ENCODE measurements at regions not wholly inside any gene's neighbourhood (a gene's known extent, or its start where the extent isn't known, plus 50 kb on each side); places are given as distances from the start of the nearest gene placed in this dataset.
"Not testable (repeated sequence)": the region's sequence is repeated elsewhere in the genome, so short reads cannot be mapped to it uniquely, and the experiment has no call there.

DNA sequence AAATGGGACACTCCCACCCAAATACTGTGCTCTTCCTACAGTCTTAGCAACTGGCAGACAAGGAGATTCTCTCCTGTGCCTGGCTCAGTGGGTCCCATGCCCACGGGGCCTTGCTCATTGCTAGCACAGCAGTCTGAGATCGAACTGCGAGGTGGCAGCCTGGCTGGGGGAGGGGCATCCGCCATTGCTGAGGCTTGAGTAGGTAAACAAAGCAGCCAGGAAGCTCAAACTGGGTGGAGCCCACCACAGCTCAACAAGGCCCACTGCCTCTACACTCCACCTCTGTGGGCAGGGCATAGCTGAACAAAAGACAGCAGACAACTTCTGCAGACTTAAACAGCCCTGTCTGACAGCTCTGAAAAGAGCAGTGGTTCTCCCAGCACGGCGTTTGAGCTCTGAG, 174.8 kb downstream of the COL12A1 start:
- not testable (repeated sequence) for H3K4me3 ChIP-seq (ENCODE audit: low read length); H3K9me3 ChIP-seq (ENCODE audit: insufficient read depth, low read depth, low read length); H3K9ac ChIP-seq (ENCODE audit: low read depth, low read length); H3K36me3 ChIP-seq (ENCODE audit: insufficient read depth, low read depth, low read length); H3K27ac ChIP-seq (ENCODE audit: low read length); H3K4me1 ChIP-seq (ENCODE audit: insufficient read depth, low read length); H3K27me3 ChIP-seq (ENCODE audit: insufficient read depth, low read length)

DNA sequence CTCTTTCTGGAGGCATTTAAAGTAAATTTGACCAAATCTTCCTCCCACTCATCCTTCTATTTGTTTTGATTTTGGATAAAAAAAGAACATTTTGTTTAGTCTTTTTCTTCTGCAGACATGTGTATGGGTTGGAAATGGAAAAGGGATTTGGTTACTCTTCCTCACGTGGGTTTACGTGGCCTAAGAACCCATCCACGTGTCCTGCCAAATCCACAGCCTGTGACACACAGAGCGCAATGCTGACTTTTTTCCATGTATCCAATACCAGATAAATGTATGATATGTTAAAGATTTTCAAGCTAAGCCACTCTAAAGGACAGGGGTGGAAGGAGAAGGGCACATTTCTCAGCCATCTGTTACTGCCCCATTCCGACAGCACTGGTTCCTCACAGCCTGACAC, 176.5 kb downstream of the COL12A1 start:
- Histone ChIP-seq H3K4me1 (ENCODE audit: insufficient read depth, low read length) (no peaks in the 10 kb centered on the region), H3K36me3 (ENCODE audit: insufficient read depth, low read depth, low read length) (no peaks in the 10 kb centered on the region), H3K9me3 (ENCODE audit: insufficient read depth, low read depth, low read length) (no peaks in the 10 kb centered on the region), H3K27ac (ENCODE audit: low read length) (no peak overlapping the region), H3K27me3 (ENCODE audit: insufficient read depth, low read length) (no peaks in the 10 kb centered on the region), H3K9ac (ENCODE audit: low read depth, low read length) (no peak overlapping the region), H3K4me3 (ENCODE audit: low read length) (no peak overlapping the region)

DNA sequence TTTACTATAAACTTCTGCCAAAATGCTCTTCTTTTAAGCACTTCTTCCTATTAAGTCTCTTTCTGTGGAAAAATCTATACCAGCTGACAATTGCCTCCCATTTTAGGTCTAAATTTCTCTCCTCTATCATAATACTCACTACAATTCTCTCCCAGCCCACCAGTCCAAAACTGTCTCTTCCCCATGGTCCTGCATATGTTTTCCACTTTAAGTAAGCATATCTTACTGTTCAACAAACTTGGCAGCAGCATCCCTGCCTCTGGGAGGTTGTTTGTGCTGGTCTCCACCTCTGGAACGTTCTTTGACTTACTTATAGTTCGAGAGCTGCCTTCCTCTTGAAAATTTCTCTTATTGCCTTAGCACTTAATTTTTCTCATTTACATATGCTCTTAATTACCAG, 180.5 kb downstream of the COL12A1 start:
- no peaks in the 10 kb centered on the region for H3K36me3 ChIP-seq (ENCODE audit: insufficient read depth, low read depth, low read length)
- no peak overlapping the region for H3K9ac ChIP-seq (ENCODE audit: low read depth, low read length)

DNA sequence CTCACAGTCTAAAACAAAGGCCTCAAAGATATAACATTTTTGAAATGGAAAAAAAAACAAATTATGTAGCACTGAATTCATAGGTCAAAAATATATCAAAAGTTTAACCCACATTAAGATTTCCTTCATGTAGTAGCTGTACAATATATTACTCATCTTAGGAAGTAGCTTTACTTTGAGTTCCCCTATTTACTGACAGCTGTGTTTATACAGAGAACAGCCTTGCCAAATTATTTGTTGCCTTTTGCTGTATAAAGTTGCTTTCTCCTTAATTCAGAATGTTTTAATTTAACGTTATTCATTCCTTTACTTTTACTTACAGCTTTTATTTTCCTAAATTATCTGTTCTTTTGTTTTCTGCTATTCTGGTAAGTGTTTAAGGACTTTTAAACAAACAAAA, 181.0 kb downstream of the COL12A1 start:
- Histone ChIP-seq H3K36me3 (ENCODE audit: insufficient read depth, low read depth, low read length) (no peaks in the 10 kb centered on the region), H3K27me3 (ENCODE audit: insufficient read depth, low read length) (no peaks in the 10 kb centered on the region), H3K4me3 (ENCODE audit: low read length) (no peak overlapping the region), H3K9ac (ENCODE audit: low read depth, low read length) (no peak overlapping the region), H3K4me1 (ENCODE audit: insufficient read depth, low read length) (no peaks in the 10 kb centered on the region), H3K27ac (ENCODE audit: low read length) (no peak overlapping the region), H3K9me3 (ENCODE audit: insufficient read depth, low read depth, low read length) (no peaks in the 10 kb centered on the region)

More for the DNA sequence above, 180.5 kb downstream of the COL12A1 start:
- Histone ChIP-seq H3K4me3 (ENCODE audit: low read length) (no peak overlapping the region), H3K27ac (ENCODE audit: low read length) (no peak overlapping the region), H3K4me1 (ENCODE audit: insufficient read depth, low read length) (no peaks in the 10 kb centered on the region), H3K9me3 (ENCODE audit: insufficient read depth, low read depth, low read length) (no peaks in the 10 kb centered on the region), H3K27me3 (ENCODE audit: insufficient read depth, low read length) (no peaks in the 10 kb centered on the region)

DNA sequence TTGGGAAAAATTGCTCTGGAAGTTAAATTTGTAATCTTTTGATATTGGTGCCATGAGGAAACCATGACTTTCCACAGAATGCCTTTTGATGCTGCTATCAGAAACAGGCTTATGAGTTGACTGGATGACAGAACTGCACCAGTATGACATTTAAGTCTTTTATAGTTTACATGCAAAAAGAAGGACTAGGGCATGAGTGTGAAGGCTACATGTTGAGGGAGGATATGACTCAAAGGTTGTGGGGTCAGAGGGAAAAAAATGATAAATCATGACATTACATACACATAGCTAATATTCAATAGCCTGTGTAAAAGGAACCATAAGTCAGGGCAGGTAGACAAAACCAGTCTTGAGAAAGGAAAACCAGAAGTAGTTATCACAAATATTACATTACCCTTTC, 182.2 kb downstream of the COL12A1 start:
- no peaks in the 10 kb centered on the region for H3K9me3 ChIP-seq (ENCODE audit: insufficient read depth, low read depth, low read length)
- H3K36me3 ChIP-seq (ENCODE audit: insufficient read depth, low read depth, low read length): no peaks in the 10 kb centered on the region
- no peak overlapping the region for H3K9ac ChIP-seq (ENCODE audit: low read depth, low read length)
- no peaks in the 10 kb centered on the region for H3K27me3 ChIP-seq (ENCODE audit: insufficient read depth, low read length)
- H3K4me3 ChIP-seq (ENCODE audit: low read length): no peak overlapping the region
- H3K4me1 ChIP-seq (ENCODE audit: insufficient read depth, low read length): no peaks in the 10 kb centered on the region
- H3K27ac ChIP-seq (ENCODE audit: low read length): no peak overlapping the region

DNA sequence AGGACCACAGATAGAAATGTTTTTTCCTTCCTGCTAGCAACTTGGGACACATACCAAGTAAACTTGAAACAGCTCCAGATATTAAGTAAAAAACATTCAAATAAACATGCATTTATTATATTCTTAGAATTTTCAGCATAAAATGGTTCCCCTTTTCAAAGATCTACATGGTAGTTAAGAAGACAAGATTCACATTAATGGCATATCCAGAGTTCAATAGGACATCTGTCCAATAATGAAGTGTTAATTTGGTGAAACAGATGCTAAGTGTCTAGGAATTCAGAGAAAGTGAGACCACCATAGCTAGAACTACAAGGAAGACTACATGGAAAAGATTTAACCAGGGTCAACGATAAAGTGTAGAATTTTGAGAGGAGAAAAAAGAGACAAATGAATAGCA, 184.9 kb downstream of the COL12A1 start:
- Histone ChIP-seq H3K27me3 (ENCODE audit: insufficient read depth, low read length) (no peaks in the 10 kb centered on the region), H3K4me1 (ENCODE audit: insufficient read depth, low read length) (no peaks in the 10 kb centered on the region), H3K4me3 (ENCODE audit: low read length) (no peak overlapping the region), H3K9me3 (ENCODE audit: insufficient read depth, low read depth, low read length) (no peaks in the 10 kb centered on the region), H3K36me3 (ENCODE audit: insufficient read depth, low read depth, low read length) (no peaks in the 10 kb centered on the region), H3K27ac (ENCODE audit: low read length) (no peak overlapping the region), H3K9ac (ENCODE audit: low read depth, low read length) (no peak overlapping the region)

DNA sequence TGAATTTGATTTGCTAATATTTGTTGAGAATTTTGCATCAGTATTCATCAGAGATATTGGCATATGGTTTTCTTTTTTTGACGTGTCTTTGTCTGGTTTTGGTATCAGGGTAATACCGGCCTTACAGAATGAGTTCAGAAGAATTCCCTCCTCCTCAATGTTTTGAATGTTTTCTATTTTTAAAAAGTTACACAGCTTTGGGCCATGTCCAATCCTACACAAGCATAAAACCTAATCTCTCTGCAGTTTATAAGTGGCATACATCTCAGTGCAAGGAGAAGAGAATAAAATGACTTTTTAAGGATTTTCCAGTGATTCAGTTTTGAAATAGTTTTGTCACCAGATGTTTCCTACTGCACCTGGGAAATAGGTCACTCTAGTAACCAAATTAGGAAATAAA, 185.5 kb downstream of the COL12A1 start:
- Histone ChIP-seq H3K9ac (ENCODE audit: low read depth, low read length) (no peak overlapping the region), H3K4me1 (ENCODE audit: insufficient read depth, low read length) (no peaks in the 10 kb centered on the region), H3K9me3 (ENCODE audit: insufficient read depth, low read depth, low read length) (no peaks in the 10 kb centered on the region), H3K27me3 (ENCODE audit: insufficient read depth, low read length) (no peaks in the 10 kb centered on the region), H3K27ac (ENCODE audit: low read length) (no peak overlapping the region), H3K36me3 (ENCODE audit: insufficient read depth, low read depth, low read length) (no peaks in the 10 kb centered on the region), H3K4me3 (ENCODE audit: low read length) (no peak overlapping the region)

DNA sequence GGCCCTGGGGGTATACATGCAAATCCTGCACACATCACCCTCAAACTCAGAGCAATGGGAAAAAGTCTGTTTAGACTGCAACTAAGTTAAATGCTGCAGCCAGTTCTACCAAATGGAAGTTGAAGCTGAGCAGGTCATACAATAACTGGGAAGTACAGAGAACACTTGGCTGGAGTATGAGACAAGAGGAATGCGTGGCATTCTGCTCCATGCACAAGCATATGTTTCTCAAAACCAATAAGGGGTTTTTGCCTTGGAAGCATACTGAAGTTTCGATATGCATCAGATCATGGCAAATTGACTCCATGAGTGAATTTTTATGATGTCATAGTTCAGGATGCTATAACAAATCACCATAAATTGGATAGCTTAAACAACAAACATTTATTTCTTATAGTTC, 193.8 kb downstream of the COL12A1 start:
- H3K36me3 ChIP-seq (ENCODE audit: insufficient read depth, low read depth, low read length): no peaks in the 10 kb centered on the region
- no peak overlapping the region for H3K4me3 ChIP-seq (ENCODE audit: low read length)
- H3K9me3 ChIP-seq (ENCODE audit: insufficient read depth, low read depth, low read length): no peaks in the 10 kb centered on the region
- H3K27me3 ChIP-seq (ENCODE audit: insufficient read depth, low read length): no peaks in the 10 kb centered on the region
- no peak overlapping the region for H3K9ac ChIP-seq (ENCODE audit: low read depth, low read length)
- no peak overlapping the region for H3K27ac ChIP-seq (ENCODE audit: low read length)
- no peaks in the 10 kb centered on the region for H3K4me1 ChIP-seq (ENCODE audit: insufficient read depth, low read length)

DNA sequence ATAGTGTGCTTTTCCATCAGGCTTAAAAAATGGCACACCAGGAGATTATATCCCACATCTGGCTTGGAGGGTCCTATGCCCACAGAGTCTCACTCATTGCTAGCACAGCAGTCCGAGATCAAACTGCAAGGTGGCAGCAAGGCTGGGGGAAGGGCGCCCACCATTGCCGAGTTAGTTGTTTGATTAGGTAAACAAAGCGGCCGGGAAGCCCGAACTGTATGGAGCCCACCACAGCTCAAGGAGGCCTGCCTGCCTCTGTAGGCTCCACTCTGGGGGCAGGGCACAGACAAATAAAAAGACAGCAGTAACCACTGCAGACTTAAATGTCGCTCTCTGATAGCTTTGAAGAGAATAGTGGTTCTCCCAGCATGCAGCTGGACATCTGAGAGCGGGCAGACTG, 201.9 kb downstream of the COL12A1 start:
- not testable (repeated sequence) for H3K4me1 ChIP-seq (ENCODE audit: insufficient read depth, low read length); H3K4me3 ChIP-seq (ENCODE audit: low read length); H3K27ac ChIP-seq (ENCODE audit: low read length); H3K27me3 ChIP-seq (ENCODE audit: insufficient read depth, low read length); H3K36me3 ChIP-seq (ENCODE audit: insufficient read depth, low read depth, low read length); H3K9ac ChIP-seq (ENCODE audit: low read depth, low read length)
- peaks cover 12% of the 10 kb centered on the region for H3K9me3 ChIP-seq (ENCODE audit: insufficient read depth, low read depth, low read length)

DNA sequence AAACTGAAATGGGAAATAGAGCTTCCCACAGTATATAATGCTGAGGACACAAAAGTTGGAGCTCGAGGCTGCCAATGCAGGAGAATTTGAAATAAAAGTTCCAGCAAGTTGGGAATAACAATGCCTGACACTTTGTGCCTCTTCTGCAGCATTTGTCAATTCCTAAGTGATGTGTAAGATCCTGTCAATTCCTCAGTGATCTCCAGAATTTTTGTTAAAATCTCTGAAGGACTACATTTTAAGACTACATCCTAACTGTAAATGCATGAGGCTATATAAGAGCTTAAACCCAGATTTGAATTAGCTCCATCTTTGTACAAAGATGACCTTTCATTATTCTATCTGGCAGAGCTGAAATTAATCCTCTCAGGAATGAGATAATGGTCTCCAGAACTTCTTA, 208.2 kb downstream of the COL12A1 start:
- Histone ChIP-seq H3K9me3 (ENCODE audit: insufficient read depth, low read depth, low read length) (no peaks in the 10 kb centered on the region), H3K27me3 (ENCODE audit: insufficient read depth, low read length) (no peaks in the 10 kb centered on the region), H3K36me3 (ENCODE audit: insufficient read depth, low read depth, low read length) (no peaks in the 10 kb centered on the region), H3K9ac (ENCODE audit: low read depth, low read length) (no peak overlapping the region), H3K27ac (ENCODE audit: low read length) (no peak overlapping the region), H3K4me3 (ENCODE audit: low read length) (no peak overlapping the region), H3K4me1 (ENCODE audit: insufficient read depth, low read length) (peaks cover 5% of the 10 kb centered on the region)

DNA sequence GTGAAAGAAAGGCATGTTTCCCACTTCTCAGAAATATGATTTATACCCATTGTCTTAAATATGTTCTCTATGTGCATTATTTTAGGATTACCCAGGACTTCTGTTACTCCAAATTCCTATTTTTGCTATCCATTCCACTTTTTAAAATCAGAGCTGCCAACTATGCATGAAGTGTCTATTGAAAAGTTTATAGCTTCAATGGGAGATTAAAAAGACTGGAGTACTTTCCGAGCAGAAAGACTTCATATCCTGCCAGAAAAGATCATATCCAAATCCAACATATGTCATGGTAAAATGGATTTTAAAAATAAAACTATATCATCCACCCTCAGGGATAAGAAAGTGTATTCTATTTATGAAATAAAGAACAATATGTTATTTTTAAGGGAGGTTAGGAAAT, 212.7 kb downstream of the COL12A1 start:
- Histone ChIP-seq H3K4me3 (ENCODE audit: low read length) (no peak overlapping the region), H3K9ac (ENCODE audit: low read depth, low read length) (no peak overlapping the region), H3K9me3 (ENCODE audit: insufficient read depth, low read depth, low read length) (no peaks in the 10 kb centered on the region), H3K27me3 (ENCODE audit: insufficient read depth, low read length) (no peaks in the 10 kb centered on the region), H3K4me1 (ENCODE audit: insufficient read depth, low read length) (peaks cover 5% of the 10 kb centered on the region), H3K36me3 (ENCODE audit: insufficient read depth, low read depth, low read length) (no peaks in the 10 kb centered on the region), H3K27ac (ENCODE audit: low read length) (no peak overlapping the region)

DNA sequence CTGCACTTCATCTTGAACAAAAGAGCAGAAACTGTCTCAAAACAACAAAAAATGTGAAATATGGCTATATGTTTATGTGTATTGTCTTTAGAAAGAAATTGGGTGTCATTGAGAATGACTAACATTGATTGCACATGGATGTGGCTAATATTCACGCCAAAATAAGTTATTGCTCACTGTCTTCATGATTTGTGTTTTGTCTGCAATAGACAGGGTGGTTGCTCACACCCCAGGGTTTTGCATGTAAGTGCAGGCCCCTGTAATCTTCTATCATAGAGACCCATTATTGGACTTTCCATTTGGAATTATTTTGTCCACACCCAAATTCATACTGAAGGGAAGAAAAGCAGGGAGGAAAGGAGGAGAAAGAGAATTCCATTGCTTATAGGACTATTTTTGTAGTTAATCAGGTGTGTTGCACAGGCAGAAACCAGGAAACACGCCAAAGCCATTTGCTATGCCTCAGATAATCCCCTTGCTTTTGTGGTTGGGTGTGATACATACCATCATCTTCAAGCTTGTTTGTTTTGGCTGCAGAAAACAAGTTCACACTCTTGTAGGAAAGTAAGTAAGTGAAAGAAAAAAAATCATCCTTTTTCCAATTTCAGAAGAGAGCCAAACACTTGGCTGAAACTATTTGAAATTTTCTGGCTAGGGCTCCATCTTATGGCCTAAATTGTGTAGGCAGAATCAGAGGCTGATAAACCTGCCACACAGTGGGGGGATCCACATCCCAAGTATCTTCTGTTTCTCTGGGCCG, 214.1 kb downstream of the COL12A1 start:
- no peaks in the 10 kb centered on the region for H3K27me3 ChIP-seq (ENCODE audit: insufficient read depth, low read length)
- H3K9me3 ChIP-seq (ENCODE audit: insufficient read depth, low read depth, low read length): peaks cover 6% of the 10 kb centered on the region
- peaks cover 5% of the 10 kb centered on the region for H3K4me1 ChIP-seq (ENCODE audit: insufficient read depth, low read length)
- no peak overlapping the region for H3K9ac ChIP-seq (ENCODE audit: low read depth, low read length)
- H3K4me3 ChIP-seq (ENCODE audit: low read length): no peak overlapping the region
- no peaks in the 10 kb centered on the region for H3K36me3 ChIP-seq (ENCODE audit: insufficient read depth, low read depth, low read length)
- no peak overlapping the region for H3K27ac ChIP-seq (ENCODE audit: low read length)

Measured in iPS-20b (cell line).